Right lung (tissue), 2 donors: ENCODE measurements at regions not wholly inside any gene's neighbourhood (a gene's known extent, or its start where the extent isn't known, plus 50 kb on each side); places are given as distances from the start of the nearest gene placed in this dataset.
"Not testable (repeated sequence)": the region's sequence is repeated elsewhere in the genome, so short reads cannot be mapped to it uniquely, and the experiment has no call there.

Source experiments
- DNase-seq, 2 donors: peaks; one replicate each; pipeline ENCODE4 v3.0.0-alpha.2; 2013

DNA sequence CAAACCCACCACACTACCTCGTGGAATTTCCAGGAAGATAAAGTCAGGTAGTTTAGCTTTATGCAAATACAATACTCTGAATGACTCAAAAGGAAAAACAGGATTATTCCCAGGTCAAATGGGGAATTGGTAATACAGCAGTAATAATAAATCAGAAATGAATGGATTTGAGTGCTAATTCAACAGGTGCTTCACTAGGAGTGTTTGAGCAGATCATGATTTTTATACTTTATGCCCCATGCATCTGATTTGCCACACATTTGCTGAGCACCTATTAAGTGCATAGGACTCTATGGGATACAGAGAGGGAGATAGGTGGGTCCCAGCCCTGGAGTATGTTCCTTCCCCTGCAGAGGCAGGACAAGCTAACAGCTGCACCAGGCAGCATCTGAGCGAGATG is 381.4 kb upstream of the PODXL start:
- DNase-seq = no peak

DNA sequence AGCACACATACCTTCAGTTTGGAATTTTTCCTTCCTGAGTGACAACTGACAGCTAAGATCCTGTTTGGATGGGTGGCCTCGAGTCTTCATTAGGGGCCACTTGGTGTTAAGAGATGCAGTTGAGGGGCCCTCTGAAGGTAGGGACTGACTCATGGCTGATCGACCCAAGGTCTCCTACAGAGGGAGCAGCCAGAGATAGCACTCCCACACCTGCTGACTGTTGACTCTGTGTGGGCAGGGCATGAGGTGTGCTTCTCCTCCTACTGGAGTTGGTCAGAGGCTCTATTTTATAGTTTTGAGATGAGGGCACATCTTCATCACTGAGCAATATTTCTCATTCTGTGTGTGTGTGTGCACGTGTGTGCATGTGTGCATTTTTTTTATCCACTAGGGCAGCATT is 378.8 kb upstream of the PODXL start:
- no peak for DNase-seq

DNA sequence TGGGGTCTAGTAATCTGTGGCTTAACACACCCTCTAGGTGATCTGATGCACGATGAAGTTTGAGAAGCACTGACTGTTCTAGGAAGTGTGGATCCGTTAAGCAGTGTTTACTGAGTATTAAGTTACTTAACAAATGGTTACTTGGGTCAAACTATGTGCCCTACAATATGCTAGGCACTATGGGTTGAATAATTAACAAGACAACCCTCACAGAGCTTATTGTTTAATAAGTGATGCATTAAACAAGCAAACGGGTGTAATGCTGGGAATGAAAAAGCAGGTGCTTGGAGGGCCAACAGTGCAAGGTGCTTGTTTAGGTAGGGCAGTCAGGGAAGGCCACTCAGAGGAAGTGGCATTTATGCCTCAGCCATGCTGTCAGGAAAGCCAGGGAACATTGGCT is 378.0 kb upstream of the PODXL start:
- no peak for DNase-seq

DNA sequence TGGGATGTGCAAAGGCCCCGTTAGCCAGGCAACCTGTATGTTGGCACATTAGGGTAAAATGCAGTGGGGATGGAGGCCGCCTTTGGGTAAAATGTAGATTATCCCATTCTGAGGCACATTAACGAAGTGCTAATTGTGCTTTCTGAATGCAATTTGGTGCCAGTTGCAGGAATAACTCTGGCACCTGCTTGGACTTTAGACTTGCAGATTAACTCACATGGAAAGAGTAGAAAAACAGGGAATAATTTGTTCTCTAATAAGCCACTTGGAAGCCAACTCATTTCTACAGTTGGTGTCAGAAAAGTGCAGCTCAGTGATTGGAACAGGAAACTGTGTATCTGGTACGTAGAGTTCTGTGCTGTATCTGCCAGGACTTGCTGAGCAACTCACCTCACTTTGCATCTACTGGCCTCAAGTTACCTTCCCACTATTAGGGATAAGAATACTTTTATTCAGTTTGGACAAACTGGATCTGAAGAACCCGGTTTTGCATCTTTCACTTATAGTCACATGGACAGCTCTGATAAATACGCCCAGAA is 377.4 kb upstream of the PODXL start:
- DNase-seq = no peak

DNA sequence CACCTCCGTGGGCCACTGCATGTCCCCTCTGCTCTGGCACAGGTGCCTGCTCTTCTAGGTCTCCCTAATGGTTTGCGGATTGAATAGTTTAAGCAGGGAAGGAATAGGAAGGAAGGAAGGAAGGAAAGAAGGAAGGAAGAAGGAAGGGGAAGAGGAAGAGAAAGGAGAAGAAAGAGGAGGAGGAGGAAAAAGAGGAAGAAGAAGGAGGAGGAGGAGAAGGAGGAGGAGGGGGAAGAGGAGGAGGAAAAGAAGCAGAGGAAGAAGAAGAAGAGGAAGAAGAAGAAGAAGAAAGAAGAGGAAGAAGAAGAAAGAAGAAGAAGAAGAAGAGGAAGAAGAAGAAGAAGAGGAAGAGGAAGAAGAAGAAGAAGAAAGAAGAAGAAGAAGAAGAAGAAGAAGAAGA is 376.8 kb upstream of the PODXL start:
- DNase-seq = not testable (repeated sequence)

DNA sequence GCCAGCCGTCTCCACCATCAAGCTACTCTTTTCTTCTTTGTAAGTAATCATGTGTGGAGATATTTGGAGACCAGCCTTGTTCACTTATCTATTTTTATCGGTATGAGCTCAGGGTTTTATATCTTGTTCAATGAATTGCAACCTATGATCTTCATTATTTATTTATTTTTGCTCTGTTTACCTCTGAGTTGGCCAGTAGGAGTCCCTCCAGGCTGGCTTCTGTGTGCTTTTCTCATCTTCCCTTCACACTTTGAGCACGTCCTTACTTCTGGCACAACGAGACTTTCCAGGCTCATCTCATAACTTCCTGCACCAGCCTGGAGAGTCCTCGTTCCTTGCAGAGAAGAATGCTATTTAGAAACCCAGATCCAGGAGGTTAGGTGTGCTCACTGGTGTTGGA is 375.8 kb upstream of the PODXL start:
- DNase-seq = no peak

DNA sequence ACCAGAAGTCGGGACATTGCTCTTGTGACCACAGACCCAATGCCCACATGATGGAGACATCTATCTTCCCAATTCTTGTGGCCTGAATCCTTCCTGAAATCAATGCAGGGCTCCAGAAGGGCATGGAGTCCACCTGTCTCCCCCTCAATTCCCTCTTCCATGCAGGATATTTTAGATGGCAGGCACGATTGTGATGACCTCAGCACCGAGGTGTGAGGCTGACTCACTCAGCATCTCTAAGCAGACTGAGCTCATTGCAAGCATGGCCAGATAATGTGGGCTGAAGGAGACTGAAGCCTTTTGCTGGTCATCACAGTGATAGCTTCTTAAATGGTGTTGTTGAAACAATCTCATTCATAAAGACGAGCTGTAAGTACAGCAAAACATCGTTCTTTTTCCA is 374.9 kb upstream of the PODXL start:
- no peak for DNase-seq

DNA sequence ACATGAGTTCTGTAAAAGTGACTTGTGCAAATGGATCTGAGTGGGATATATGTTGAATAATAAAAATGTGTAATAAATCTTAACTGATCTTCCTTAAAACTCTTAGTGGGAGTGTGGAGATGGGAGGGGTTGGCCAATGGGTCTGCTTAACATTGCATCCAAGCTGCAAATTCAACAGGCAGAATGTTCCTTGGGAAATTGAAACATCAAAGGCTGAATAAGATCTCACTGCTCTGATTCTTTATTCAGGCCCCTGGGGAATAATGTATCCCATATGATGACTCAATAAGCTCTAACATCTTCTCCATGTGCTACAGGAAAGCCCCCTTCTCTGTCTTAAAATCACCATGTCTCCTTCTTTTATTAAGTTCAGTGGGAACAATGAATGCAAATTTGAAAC is 373.2 kb upstream of the PODXL start:
- no peak for DNase-seq

DNA sequence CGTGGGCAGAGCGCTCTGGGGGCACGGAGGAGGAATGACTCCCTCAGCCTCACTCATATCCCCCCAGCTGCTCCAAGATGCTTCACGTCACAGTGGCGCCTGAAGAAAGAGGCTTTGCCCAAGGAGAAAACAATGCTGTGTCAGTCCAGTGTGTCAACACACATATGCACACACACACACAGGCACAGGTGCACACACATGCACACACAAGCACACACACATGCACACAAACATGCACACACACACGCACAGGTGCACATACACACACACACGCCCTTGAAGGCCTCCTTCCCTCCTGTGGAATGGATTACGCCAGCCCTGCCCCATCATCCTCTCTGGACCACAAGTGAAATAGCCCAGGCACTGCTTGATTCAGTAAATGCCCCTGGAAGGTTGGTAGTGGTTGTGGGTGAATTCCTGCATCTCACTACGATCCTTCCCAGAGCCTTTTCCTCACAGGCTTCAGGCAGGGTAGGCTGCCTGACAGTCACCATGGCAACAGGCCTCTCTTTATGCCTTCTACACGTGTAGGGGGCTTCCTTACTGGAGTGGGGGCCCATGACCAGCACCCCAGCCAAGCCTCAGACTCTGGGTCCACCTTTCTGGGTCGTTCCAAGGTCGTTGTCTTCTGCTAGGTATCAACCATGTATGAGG is 371.5 kb upstream of the PODXL start:
- no peak for DNase-seq

DNA sequence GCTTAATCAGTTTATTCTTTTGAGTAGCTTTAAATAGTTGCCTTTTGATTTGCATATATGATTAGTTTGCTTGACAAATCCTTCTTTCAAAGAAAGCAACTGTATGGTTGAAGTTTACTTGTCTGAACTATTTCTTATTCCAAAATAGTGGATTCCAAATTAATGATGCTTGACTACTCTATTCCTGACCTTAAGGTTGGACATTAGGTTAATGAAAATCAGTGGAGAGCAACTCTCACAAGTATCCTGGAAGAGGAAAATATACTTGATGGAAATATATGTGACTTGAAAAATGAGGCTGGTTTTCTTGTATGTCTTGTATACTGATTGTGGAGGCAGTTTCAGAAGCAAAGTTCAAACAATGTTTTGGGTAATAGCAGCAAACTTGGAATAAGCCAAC is 369.2 kb upstream of the PODXL start:
- no peak for DNase-seq

DNA sequence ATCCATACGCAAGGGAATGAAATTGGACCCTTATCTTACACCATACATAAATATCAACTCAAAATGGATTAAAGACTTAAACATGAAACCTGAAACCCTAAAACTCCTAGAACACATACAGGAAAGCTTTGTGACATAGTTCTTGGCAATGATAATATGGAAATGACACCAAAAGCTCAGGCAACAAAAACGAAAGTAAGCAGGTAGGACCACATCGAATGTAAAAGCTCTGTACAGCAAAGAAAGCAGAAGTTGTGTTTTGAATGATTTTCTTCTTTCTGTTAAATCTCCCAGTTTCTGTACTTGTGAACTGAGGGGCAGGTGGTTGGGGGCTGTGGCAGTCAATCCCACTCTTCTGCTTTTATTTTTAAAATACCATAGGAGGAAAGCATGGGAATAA is 368.4 kb upstream of the PODXL start:
- DNase-seq = no peak

DNA sequence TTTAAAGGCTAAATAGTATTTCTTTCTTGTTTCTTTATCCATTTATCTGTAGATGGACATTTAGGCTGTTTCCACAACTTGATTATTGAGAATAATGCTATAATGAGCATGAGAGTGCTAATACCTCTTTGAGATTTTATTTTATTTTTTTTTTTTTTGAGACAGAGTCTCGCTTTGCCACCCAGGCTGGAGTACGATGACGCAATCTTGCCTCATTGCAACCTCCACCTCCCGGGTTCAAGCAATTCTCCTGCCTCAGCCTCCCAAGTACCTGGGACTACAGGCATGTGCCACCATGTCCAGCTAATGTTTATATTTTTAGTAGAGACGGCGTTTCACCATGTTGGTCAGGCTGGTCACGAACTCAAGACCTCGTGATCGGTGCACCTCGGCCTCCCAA is 366.5 kb upstream of the PODXL start:
- DNase-seq = not testable (repeated sequence)

DNA sequence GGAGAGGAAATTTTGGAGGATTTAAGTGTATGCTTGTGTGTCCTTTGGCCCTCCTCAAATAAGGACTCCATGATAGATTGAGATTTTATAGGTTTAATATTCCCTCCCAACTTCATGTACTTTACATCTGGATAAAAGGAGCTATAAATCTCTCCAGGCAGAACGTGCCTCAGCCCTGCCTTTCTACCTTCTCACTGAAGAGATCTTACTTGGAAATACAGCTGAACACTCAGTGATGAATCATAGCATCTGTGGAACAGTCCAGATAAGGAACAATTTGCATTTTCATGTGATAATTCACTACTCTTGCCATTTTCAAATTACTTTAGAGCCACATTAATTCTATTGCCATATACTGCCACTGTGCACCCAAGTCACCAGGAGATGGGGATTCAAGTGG is 364.6 kb upstream of the PODXL start:
- no peak for DNase-seq

DNA sequence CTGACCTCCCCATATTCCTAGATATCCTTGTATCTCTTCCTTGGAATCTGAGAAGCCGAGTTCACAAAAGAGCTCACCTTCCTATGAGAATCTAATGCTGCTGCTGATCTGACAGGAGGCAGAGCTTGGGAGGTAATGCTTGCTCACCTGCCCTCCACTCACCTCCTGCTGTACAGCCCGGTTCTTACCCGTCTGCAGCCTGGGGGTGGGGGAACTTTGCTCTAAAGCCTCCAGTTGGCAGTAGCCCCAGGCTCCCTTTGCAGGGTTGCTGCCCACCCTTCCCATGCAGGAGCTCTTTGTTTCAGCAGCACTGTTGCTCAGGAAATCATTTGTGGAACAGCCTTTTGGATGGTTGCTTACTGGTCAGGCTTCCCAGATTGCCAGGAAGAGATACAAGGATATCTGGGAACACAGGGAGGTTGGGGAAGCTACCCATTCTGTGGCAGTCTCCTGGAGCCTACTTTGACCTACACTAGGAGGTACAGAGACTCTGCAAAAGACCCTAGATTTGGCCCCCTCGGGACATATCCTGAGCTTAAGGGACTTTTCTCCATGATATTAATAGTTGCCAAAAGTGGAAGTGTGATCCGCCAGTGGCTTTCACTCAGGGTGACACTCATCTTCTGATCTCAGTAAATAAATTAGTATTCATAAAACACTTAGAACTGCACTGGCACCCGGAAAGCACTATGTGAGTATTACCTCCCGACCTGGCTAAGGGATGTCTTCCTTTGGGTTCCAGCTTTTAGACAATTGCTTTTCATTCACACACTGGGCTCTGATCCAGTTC is 363.7 kb upstream of the PODXL start:
- DNase-seq = no peak

DNA sequence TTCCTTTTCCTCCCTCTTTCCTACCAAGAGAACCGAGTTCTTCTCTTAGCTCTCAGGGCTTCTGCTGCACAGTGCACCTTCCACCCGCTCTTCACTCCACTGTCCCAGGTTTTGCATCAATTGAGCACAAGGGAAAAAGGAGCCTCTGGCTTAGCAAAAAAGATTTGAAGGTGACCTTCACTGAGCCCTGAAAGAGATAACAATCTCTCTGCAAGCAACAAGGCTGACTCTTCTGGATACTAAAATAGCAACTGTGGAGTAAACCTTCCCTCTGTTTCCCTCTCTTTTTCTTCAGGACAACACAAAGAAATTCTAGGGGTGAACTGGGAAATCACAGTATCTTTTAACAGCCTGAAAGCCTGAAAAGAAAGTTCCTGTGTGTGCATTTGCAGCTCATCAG is 354.7 kb upstream of the PODXL start:
- no peak for DNase-seq

DNA sequence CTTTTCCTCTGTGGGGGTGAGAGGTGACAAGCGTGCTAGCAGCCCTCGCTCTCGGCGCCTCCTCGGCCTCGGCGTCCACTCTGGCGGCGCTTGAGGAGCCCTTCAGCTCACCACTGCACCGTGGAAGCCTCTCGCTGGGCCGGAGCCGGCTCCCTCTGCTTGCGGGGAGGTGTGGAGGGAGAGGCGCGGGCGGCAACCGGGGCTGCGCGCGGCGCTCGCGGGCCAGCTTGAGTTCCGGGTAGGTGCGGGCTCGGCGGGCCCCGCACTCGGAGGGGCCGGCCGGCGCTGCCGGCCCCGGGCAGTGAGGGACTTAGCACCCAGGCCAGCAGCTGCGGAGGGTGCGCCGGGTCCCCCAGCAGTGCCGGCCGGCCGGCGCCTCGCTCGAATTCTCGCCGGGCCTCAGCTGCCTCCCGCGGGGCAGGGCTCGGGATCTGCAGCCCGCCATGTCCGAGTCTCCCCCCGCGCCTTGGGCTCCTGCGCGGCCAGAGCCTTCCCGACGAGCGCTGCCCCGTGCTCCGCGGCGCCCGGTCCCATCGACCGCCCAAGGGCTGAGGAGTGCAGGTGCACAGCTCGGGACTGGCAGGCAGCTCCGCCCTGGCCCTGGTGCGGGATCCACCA is 352.8 kb upstream of the PODXL start:
- DNase-seq = no peak

DNA sequence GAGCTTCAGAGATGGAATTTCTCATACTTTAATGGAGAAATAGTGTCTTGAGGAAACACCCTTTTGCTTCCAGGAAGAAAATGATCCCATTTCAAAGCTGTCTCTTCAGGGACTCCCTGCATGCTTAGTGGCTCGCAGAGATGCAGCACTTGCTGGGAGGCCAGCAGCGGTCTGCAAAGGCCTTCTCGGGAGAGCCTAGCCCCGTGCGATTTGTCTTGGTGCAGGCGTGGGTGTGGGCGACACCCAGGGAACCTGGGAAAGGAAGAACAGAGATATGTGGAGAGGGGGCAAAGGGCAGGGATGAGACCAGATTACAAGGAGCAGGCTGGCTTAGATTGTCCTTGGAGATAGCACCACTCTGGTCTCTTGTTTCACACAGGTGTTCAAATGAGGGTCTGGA is 352.3 kb upstream of the PODXL start:
- no peak for DNase-seq

DNA sequence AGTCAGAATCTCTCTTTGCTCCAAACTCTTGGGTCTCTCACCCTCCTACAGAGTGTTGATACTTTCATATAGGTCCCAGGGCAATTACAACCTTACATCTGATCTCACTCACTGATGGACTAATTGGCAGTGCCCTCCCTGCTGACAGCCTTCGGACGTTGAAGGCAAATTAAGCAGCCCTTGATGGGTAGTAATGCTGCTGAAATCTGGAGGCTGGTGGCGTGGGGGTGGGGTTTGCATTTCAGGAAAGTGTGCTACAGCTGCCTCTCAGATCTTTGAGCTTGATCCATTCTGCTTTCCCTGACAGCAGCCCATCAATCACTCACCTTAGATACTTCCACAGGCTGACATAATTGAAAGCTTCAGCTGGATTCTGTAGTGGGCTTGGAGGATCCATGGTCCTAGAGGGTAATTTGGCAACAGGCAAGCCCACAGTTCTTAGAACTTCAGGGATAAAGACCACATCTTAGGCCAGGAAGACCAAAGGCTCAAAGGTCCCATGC is 349.1 kb upstream of the PODXL start:
- no peak for DNase-seq

DNA sequence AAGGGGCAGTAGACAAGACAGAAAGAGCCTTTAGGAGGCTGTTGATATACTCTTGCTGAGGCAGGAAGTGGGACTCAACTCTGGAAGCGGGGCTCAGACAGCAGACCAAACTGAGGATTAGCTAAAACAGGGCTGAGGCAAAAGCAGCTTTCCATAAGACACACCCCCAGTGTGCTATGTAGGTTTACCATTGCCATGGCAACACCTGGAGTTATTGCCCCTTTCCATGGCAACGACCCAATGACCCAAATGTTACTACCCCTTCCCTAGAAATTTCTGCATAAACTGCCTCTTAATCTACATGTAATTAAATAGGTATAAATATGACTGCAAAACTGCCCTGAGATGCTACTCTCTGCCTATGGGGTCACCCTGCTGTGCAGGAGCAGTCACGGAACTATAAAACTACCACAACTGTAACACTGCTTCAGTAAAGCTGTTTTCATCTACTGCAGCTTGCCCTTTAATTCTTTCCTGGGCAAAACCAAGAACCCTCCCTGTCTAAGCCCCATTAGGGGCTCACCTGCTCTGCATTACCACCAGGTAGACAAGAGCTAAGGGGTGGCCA is 348.4 kb upstream of the PODXL start:
- no peak for DNase-seq

DNA sequence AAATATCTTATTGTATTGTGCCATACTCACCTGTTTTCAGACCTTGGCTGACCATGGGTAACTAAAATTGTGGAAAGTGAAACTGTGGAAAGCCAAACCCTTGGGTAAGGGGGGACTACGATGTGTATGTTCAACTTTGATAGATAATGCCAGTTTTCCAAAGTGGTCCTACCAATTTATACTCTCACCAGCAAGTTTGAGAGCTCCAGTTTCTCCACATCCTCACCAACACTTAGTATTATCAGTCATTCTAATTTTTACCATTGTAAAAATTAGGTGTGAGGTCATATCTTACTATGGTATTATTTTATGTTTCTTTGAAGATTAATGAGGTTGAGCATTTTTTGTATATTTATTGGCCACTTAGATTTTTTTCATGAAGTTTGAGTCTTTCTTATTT is 346.9 kb upstream of the PODXL start:
- DNase-seq = no peak

DNA sequence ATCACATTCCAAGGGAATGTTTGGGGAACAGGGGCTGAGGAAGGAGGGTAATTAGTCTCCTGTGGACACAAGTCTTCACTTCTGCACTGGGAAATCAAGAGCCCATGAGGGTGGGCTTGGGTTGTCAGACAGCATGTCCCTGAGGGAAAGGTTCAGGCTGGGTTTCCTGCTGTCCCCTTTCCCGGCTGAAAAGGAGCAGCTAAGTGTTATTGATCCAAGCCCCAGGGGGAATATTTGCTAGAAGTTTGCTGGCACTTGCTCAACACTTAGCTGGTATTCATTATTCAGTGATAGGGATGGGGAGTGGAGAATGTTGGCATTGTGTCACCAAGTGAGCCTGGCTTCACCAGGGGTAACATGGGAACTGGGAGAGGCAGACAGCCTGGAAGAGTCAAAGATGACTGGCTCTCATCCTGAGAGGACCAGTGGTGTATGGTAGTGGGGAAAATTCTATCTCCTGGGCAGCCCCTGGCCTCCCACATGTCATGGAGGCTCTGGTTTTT is 344.4 kb upstream of the PODXL start:
- DNase-seq = no peak

DNA sequence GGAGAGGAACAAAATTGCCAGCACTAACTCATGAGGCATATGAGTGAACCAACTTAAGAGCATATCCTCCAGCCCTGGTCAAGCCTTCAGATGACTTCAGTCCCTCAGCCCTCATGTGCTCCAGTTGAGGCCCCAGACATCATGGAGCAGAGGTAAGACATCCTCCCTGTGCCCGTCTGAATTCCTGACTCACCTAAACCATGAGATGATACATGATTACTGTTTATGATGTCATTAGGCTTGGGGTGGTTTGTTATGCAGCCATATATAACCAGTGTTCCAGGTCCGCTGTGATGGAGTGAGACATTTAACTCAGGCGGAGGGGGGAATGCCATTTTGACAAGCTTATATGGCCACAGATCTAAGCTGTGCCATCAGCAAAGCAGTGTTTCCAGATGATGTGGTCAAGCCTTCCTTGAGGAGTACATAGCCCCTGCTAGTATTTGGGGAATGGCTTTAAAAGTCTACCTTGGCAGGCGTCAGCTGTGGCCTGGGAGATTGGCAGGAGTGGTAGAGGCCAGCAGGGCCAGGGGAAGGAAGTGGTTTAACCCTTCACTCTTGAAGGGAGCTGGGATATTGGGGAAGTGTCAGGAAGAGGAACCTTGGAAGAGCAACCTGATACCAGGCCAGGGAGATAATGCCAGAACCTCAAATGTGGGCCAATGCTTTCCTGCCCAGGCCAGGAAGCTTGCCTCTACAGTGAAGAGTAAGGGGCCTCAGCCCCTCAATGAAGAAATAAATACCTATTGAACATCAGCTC is 343.0 kb upstream of the PODXL start:
- no peak for DNase-seq
